ENCODE measurements at regions not wholly inside any gene's neighbourhood (a gene's known extent, or its start where the extent isn't known, plus 50 kb on each side); places are given as distances from the start of the nearest gene placed in this dataset. TPM values are rescaled to one million over a fixed set of nuclear protein-coding genes. Genes with fewer than 3 reads are reported as not detected.

- H3K4me3 ChIP-seq (ENCODE audit: low read depth, low read length): no peak overlapping the region
- H3K4me1 ChIP-seq (ENCODE audit: insufficient read depth): no peaks in the 10 kb centered on the region
- no peak for DNase-seq (ENCODE audit: extremely low spot score)
- H3K36me3 ChIP-seq (ENCODE audit: insufficient read depth): no peaks in the 10 kb centered on the region
- H3K27ac ChIP-seq (ENCODE audit: low read depth): no peak overlapping the region
- WGBS: 72% methylated on average over 11 of the region's 11 CpGs
Observed at GRCh38 chr10:34869135-34869836, 54.2 kb upstream of the PARD3 start.

DNA sequence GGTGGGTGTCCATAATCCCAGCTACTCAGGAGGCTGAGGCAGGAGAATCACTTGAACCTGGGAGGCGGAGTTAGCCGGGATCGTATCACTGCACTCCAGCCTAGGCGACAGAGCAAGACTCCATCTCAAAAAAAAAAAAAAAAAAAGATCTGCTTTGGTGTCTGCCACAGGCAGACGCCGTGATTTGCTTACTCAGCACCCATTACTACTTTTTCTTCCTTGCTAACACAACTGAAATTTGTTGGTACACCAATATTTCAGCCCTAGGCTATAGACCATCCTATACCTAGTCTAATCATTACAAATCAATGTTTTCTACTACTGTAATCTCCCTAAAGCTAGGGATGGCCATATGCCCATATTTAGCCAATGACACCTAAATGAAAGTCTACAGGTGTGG lies 53.5 kb upstream of the PARD3 start:
- 91% methylated on average over 6 of the region's 6 CpGs for WGBS
- DNase-seq (ENCODE audit: extremely low spot score): no peak
- Histone ChIP-seq H3K4me3 (ENCODE audit: low read depth, low read length) (no peak overlapping the region), H3K4me1 (ENCODE audit: insufficient read depth) (no peaks in the 10 kb centered on the region), H3K36me3 (ENCODE audit: insufficient read depth) (no peaks in the 10 kb centered on the region), H3K27ac (ENCODE audit: low read depth) (no peak overlapping the region)

DNA sequence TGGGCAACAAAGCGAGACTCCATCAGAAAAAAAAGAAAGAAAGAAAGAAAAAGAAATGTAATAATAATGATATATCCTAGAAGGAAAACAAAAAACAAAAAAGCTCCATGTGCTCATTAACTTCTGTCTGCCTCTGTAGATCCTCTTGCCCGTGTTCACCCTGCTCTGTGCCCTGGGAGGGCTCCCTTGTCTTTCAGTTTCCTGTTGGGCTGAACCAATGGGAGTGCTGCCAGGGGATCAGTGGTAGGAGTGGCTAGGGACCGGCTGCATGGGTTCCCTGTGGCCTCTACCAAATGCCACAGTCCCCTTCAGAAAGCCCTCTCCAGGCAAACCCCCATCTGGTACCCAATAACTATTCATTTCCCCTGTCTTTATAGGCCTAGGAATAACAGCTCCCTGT lies 51.8 kb upstream of the PARD3 start:
- H3K27ac ChIP-seq (ENCODE audit: low read depth): no peak overlapping the region
- no peaks in the 10 kb centered on the region for H3K4me1 ChIP-seq (ENCODE audit: insufficient read depth)
- 70% methylated on average over 3 of the region's 3 CpGs for WGBS
- H3K36me3 ChIP-seq (ENCODE audit: insufficient read depth): no peaks in the 10 kb centered on the region
- no peak overlapping the region for H3K4me3 ChIP-seq (ENCODE audit: low read depth, low read length)
- DNase-seq (ENCODE audit: extremely low spot score): no peak

Small RNA genes in the stretch of these regions (small RNA-seq; reads per million reads assigned to genes)
- gene RNU6-193P: not detected
- gene RNU6-847P: not detected
- gene SS18L2P1: not detected

All from urinary bladder (tissue), 4 donors.